MCF 10A (cell line): ENCODE measurements at regions not wholly inside any gene's neighbourhood (a gene's known extent, or its start where the extent isn't known, plus 50 kb on each side); places are given as distances from the start of the nearest gene placed in this dataset.
"Not testable (repeated sequence)": the region's sequence is repeated elsewhere in the genome, so short reads cannot be mapped to it uniquely, and the experiment has no call there.

Experiments used
- BruUV-seq: library from RNA; stranded (reverse); fragments of 400-500 nt; replicated peaks from 2 replicates; lab custom pipeline; 2021; lab: Mats Ljungman, UMichigan
- CTCF ChIA-PET: fragments of 300-600 bp; sonication (Branson Sonifier 250); formaldehyde crosslinking; extraction: SDS; loops from one replicate; lab custom pipeline; 2021; ENCODE audit warnings: antibody characterized with exemption, inconsistent platforms; lab: Yijun Ruan, JAX
- POLR2A ChIA-PET: fragments of 300-600, 350-650 bp; sonication (Branson Sonifier 250); formaldehyde crosslinking; extraction: SDS; loops from one replicate; lab custom pipeline; 2020; ENCODE audit warnings: antibody characterized with exemption, inconsistent platforms; lab: Yijun Ruan, JAX
- DNase-seq: peaks from one replicate; pipeline ENCODE4 v3.0.0-alpha.2; 2018; ENCODE audit not compliant: unreplicated experiment
- H3K27ac Mint-ChIP-seq: one replicate; pipeline ENCODE4 v1.8.0; 2022; ENCODE audit warnings: mild to moderate bottlenecking, low read depth, mixed read lengths; ENCODE audit not compliant: unreplicated experiment
- H3K27me3 Mint-ChIP-seq: one replicate; pipeline ENCODE4 v1.8.0; 2022; ENCODE audit warnings: mixed read lengths; ENCODE audit not compliant: insufficient read depth, unreplicated experiment
- H3K36me3 Mint-ChIP-seq: one replicate; pipeline ENCODE4 v1.8.0; 2022; ENCODE audit warnings: mild to moderate bottlenecking, moderate library complexity, mixed read lengths; ENCODE audit not compliant: insufficient read depth, unreplicated experiment
- H3K4me1 Mint-ChIP-seq: one replicate; pipeline ENCODE4 v1.8.0; 2022; ENCODE audit warnings: mixed read lengths; ENCODE audit not compliant: insufficient read depth, unreplicated experiment
- H3K4me3 Mint-ChIP-seq: one replicate; pipeline ENCODE4 v1.8.0; 2022; ENCODE audit warnings: mild to moderate bottlenecking, moderate library complexity, mixed read lengths; ENCODE audit not compliant: unreplicated experiment
- H3K9me3 Mint-ChIP-seq: one replicate; pipeline ENCODE4 v1.8.0; 2022; ENCODE audit warnings: mixed read lengths; ENCODE audit not compliant: unreplicated experiment
- CTCF ChIP-seq: fragments of 200-600 bp; IDR thresholded peaks from one replicate; pipeline ENCODE4 v1.8.0; 2022; ENCODE audit warnings: antibody characterized with exemption, mild to moderate bottlenecking; ENCODE audit not compliant: unreplicated experiment
- intact Hi-C: fragments of 100-400 bp; cut with micrococcal nuclease; formaldehyde crosslinking; loops from 2 replicates; pipeline ENCODE4 v1.14.1; 2022

GRCh38 chr12:114026805-114027204 lies 60.7 kb upstream of the RBM19 start:
- TF ChIP-seq CTCF, result no peak
- Mint-ChIP-seq H3K36me3 (no peaks in the 10 kb centered on the region), H3K4me1 (no peaks in the 10 kb centered on the region), H3K4me3 (no peak overlapping the region), H3K27ac (no peak overlapping the region), H3K9me3 (no peaks in the 10 kb centered on the region), H3K27me3 (peaks cover 9% of the 10 kb centered on the region)
- intact Hi-C loops, result no loop called here
- ChIA-PET CTCF (no interaction called here), POLR2A (no interaction called here)
- no TSS peak for BruUV-seq
- DNase-seq, result no peak

GRCh38 chr12:114025935-114026334 lies 59.8 kb upstream of the RBM19 start:
- no peak overlapping the region for H3K27ac Mint-ChIP-seq
- intact Hi-C loops, result no loop called here
- no peaks in the 10 kb centered on the region for H3K9me3 Mint-ChIP-seq
- DNase-seq, result no peak
- CTCF ChIA-PET, result interaction anchor here (1.0 kb wide), 1 partner anchor 45 kb away, joined by 3 read pairs; no protein-coding TSS in a partner anchor
- peaks cover 7% of the 10 kb centered on the region for H3K27me3 Mint-ChIP-seq
- POLR2A ChIA-PET, result no interaction called here
- H3K36me3 Mint-ChIP-seq, result no peaks in the 10 kb centered on the region
- no peak overlapping the region for H3K4me3 Mint-ChIP-seq
- no TSS peak for BruUV-seq
- no peak for TF ChIP-seq CTCF
- H3K4me1 Mint-ChIP-seq, result no peaks in the 10 kb centered on the region

GRCh38 chr12:114022081-114022480 lies 56.0 kb upstream of the RBM19 start:
- H3K27ac Mint-ChIP-seq, intact Hi-C loops, H3K4me3 Mint-ChIP-seq, H3K27me3 Mint-ChIP-seq, POLR2A ChIA-PET, BruUV-seq, H3K9me3 Mint-ChIP-seq, DNase-seq, H3K36me3 Mint-ChIP-seq: not testable (repeated sequence)
- CTCF ChIA-PET, result interaction anchor here (0.9 kb wide), 1 partner anchor 68 kb away, joined by 3 read pairs; no protein-coding TSS in a partner anchor
- H3K4me1 Mint-ChIP-seq, result peaks cover 12% of the 10 kb centered on the region

- Mint-ChIP-seq H3K27ac (peak overlapping the region; percentile 16), H3K36me3 (no peaks in the 10 kb centered on the region), H3K4me3 (no peak overlapping the region), H3K27me3 (no peaks in the 10 kb centered on the region), H3K4me1 (peaks cover 12% of the 10 kb centered on the region), H3K9me3 (no peaks in the 10 kb centered on the region)
- peak; percentile 71 for DNase-seq
- intact Hi-C loops, result no loop called here
- BruUV-seq, result no TSS peak
- ChIA-PET POLR2A (no interaction called here), CTCF (interaction anchor here (0.6 to 3.2 kb wide), 3 partner anchors 38 to 253 kb away, joined by 3 to 10 read pairs (median 3); no protein-coding TSS in a partner anchor)
- TF ChIP-seq CTCF, result no peak
These were observed 52.5 kb upstream of the RBM19 start for GRCh38 chr12:114018669-114019068.
